ENCODE measurements at regions not wholly inside any gene's neighbourhood (a gene's known extent, or its start where the extent isn't known, plus 50 kb on each side); places are given as distances from the start of the nearest gene placed in this dataset.

DNA sequence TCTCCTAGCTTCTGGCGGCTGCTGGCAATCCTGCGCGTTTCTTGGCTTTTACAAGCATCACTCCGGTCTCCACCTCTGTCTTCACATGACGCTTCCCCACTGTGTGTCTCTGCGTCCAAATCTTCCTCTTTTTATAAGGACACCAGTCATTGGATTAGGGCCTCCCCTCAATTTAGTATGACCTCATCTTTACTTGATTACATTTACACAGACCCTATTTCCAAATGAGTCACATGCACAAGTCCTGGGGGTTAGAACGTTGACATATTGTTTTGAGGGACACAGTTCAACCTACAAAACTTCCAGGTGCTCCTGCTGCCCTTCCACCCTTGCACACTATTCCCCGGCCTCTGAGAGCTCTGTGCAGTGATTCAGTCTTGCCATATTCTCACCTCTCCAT, 215.3 kb downstream of the OPA1 start:
- TF ChIP-seq, protein P1, sequence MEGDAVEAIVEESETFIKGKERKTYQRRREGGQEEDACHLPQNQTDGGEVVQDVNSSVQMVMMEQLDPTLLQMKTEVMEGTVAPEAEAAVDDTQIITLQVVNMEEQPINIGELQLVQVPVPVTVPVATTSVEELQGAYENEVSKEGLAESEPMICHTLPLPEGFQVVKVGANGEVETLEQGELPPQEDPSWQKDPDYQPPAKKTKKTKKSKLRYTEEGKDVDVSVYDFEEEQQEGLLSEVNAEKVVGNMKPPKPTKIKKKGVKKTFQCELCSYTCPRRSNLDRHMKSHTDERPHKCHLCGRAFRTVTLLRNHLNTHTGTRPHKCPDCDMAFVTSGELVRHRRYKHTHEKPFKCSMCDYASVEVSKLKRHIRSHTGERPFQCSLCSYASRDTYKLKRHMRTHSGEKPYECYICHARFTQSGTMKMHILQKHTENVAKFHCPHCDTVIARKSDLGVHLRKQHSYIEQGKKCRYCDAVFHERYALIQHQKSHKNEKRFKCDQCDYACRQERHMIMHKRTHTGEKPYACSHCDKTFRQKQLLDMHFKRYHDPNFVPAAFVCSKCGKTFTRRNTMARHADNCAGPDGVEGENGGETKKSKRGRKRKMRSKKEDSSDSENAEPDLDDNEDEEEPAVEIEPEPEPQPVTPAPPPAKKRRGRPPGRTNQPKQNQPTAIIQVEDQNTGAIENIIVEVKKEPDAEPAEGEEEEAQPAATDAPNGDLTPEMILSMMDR (IDR thresholded peaks at IDR 0.05), result no peak
- no peak for TF ChIP-seq POLR2A (IDR thresholded peaks at IDR 0.05)

Measured in lower leg skin (tissue), 3 donors.